Activated CD4-positive, alpha-beta T cell treated with anti-CD3 and anti-CD28 coated beads for 36 hours (primary cell): ENCODE measurements at regions not wholly inside any gene's neighbourhood (a gene's known extent, or its start where the extent isn't known, plus 50 kb on each side); places are given as distances from the start of the nearest gene placed in this dataset.
A peak's percentile ranks its signal among the peaks of the same experiment; 100 is the strongest.

Experiments used
- ATAC-seq: fragments of 200-7000 bp; cut with Tn5 transposase; one replicate; pipeline ENCODE4 v1.10.0; 2021; ENCODE audit warnings: mild to moderate bottlenecking, moderate library complexity
- CTCF ChIA-PET: fragments of 350-600 bp; sonication (Branson Sonifier 250); formaldehyde crosslinking; loops from one replicate; lab custom pipeline; 2021; ENCODE audit warnings: antibody characterized with exemption; lab: Charles Lee
- POLR2A ChIA-PET: fragments of 350-600 bp; sonication (Branson Sonifier 250); formaldehyde crosslinking; loops from one replicate; lab custom pipeline; 2021; ENCODE audit warnings: antibody characterized with exemption, inconsistent platforms; lab: Charles Lee
- DNase-seq: peaks from one replicate; pipeline ENCODE4 v3.0.0-alpha.2; 2020
- H3K27ac Mint-ChIP-seq: one replicate; pipeline ENCODE4 v1.8.0; 2021; ENCODE audit warnings: mixed read lengths
- H3K27me3 Mint-ChIP-seq: one replicate; pipeline ENCODE4 v1.8.0; 2021; ENCODE audit warnings: mixed read lengths
- H3K36me3 Mint-ChIP-seq: one replicate; pipeline ENCODE4 v1.8.0; 2021; ENCODE audit warnings: low read depth, mixed read lengths
- H3K4me1 Mint-ChIP-seq: one replicate; pipeline ENCODE4 v1.8.0; 2021; ENCODE audit warnings: mixed read lengths
- H3K4me3 Mint-ChIP-seq: one replicate; pipeline ENCODE4 v1.8.0; 2021; ENCODE audit warnings: mild to moderate bottlenecking, moderate library complexity, mixed read lengths
- H3K9me3 Mint-ChIP-seq: one replicate; pipeline ENCODE4 v1.8.0; 2021; ENCODE audit warnings: low read depth, mixed read lengths
- intact Hi-C, 2 experiments: fragments of 100-400 bp; cut with DNase I in 1 of 2; cut with micrococcal nuclease in 1 of 2; formaldehyde crosslinking; loops; one replicate each; pipeline versions ENCODE4 v1.14.2 to v1.15.1; 2022 to 2024; cut with DNase I, micrococcal nuclease

DNA sequence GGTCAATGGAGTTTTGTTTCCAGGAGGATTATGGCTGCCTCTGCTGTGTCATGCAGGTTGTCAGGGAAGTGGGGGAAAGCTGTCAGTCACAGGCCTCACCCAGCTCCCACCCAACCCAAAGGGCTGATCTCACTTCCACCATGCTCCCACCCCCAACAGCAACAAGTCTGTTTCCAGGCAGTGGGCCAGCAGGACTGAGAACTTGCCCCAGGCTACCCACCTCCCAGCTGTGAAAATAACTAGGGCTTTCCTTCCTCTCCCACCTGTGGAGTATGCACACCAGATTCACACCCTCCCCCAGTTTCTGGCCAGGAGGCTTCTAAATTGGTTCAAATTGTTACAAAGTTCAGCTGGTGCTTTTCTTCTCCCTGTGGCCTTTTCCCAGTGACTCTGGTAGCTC is 95.6 kb upstream of the ACVR1 start:
- Mint-ChIP-seq H3K27me3 (no peaks in the 10 kb centered on the region), H3K36me3 (peaks cover under 1% of the 10 kb centered on the region), H3K27ac (no peak overlapping the region), H3K4me3 (no peak overlapping the region), H3K4me1 (no peaks in the 10 kb centered on the region), H3K9me3 (peaks cover 6% of the 10 kb centered on the region)
- ChIA-PET CTCF (interaction anchor here (0.5 to 1.0 kb wide), 3 partner anchors 10 to 116 kb away, joined by 3 read pairs; no protein-coding TSS in a partner anchor), POLR2A (no interaction called here)
- ATAC-seq, result no peak
- intact Hi-C loops, result no loop called here
- no peak for DNase-seq

DNA sequence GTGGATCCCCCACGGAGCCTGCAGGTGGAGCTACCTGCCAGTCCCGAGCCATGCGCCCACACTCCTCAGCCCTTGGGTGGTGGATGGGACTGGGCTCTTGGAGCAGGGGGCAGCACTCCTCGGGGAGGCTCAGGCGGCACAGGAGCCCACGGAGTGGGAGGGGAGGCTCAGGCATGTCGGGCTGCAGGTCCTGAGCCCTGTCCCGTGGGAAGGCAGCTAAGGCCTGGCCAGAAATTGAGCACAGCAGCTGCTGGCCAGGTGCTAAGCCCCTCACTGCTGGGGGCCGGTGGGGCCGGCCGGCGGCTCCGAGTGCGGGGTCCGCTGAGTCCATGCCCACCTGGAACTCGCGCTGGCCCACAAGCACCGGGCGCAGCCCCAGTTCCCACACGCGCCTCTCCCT is 91.7 kb upstream of the ACVR1 start:
- no peaks in the 10 kb centered on the region for H3K4me1 Mint-ChIP-seq
- CTCF ChIA-PET, result no interaction called here
- DNase-seq (no peak), ATAC-seq (no peak)
- intact Hi-C loops, result no loop called here
- H3K36me3 Mint-ChIP-seq, result no peaks in the 10 kb centered on the region
- H3K4me3 Mint-ChIP-seq, result no peak overlapping the region
- H3K9me3 Mint-ChIP-seq, result no peaks in the 10 kb centered on the region
- H3K27ac Mint-ChIP-seq, result no peak overlapping the region
- H3K27me3 Mint-ChIP-seq, result no peaks in the 10 kb centered on the region
- POLR2A ChIA-PET, result no interaction called here

DNA sequence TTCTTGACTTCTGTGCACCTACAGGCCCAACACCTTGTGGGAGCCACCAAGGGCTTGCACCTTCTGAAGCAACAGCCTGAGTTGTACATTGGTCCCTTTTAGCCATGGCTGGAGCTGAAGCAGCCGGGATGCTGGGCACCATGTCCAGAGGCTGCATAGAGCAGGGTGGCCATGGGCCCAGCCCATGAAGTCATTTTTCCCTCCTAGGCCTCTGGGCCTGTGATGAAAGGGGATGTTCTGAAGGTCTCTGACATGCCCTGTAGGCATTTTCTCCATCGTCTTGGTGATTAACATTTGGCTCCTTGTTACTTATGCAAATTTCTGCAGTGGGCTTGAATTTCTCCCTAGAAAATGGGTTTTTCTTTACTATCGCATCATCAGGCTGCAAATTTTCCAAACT is 83.1 kb upstream of the ACVR1 start:
- Mint-ChIP-seq H3K27me3 (no peaks in the 10 kb centered on the region), H3K36me3 (peaks cover 6% of the 10 kb centered on the region), H3K9me3 (peaks cover 31% of the 10 kb centered on the region), H3K4me1 (no peaks in the 10 kb centered on the region), H3K27ac (no peak overlapping the region), H3K4me3 (no peak overlapping the region)
- intact Hi-C loops, result no loop called here
- ChIA-PET CTCF (no interaction called here), POLR2A (no interaction called here)
- ATAC-seq (no peak), DNase-seq (no peak)

DNA sequence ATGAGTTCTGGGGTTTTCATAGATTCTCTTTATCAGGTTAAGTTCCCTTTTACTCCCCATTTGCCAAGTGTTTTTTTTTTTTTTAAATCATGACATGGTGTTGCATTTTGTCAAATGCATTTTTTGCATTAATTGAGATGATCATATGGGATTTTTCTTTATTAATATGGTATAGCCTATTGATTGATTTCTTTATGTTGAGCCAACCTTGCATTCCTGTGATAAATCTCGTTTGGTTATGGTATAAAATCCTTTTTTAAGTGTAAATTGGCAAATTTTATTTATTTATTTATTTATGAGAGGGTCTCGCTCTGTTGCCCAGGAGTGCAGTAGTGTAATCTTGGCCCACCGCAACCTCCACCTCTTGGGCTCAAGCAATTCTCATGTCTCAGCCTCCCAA is 81.5 kb upstream of the ACVR1 start:
- peaks cover 31% of the 10 kb centered on the region for H3K9me3 Mint-ChIP-seq
- CTCF ChIA-PET, result no interaction called here

DNA sequence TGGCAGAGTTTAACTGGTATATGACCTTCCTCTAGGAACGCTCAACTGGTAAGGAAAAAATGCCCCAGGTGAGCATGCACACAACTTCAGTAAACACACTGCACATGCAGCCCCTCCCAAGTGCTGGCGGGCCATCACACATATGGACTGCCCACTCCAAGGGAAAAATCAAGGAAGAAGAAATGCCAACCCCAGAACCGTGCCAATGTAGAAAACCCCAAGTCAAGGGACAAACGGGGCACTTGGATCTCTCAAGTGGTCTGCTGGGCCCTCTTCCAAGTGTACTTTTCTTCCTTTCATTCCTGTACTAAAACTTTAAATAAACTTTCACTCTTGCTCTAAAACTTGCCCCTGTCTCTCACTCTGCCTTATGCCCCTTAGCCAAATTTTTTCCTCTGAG is 76.4 kb upstream of the ACVR1 start:
- intact Hi-C loops, result no loop called here
- ATAC-seq (no peak), DNase-seq (no peak)
- Mint-ChIP-seq H3K4me1 (no peaks in the 10 kb centered on the region), H3K27me3 (no peaks in the 10 kb centered on the region), H3K9me3 (peaks cover 13% of the 10 kb centered on the region), H3K27ac (no peak overlapping the region), H3K4me3 (no peak overlapping the region), H3K36me3 (peaks cover 2% of the 10 kb centered on the region)
- CTCF ChIA-PET, result no interaction called here
- POLR2A ChIA-PET, result no interaction called here

More for the DNA sequence above, 81.5 kb upstream of the ACVR1 start:
- Mint-ChIP-seq H3K27ac (no peak overlapping the region), H3K4me1 (no peaks in the 10 kb centered on the region), H3K4me3 (no peak overlapping the region), H3K36me3 (peaks cover 6% of the 10 kb centered on the region), H3K27me3 (no peaks in the 10 kb centered on the region)
- POLR2A ChIA-PET, result no interaction called here
- no peak for ATAC-seq
- no peak for DNase-seq
- intact Hi-C loops, result no loop called here

DNA sequence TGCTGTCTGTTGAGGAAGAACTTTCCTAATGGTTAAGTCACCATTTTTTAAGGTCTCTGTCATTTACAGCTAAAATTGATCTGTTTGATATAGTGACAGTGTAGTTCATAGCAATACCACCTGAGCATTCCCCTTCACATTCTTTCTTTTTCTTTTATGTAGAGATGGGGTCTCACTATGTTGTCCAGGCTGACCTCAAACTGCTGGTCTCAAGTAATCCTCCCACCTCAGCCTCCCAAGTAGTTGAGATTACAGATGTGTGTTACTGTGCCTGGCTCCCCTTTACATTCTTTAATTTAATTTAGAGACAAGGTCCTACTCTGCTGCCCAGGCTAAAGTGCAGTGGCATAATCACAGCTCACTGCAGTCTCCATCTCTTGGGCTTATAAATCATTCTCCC is 72.7 kb upstream of the ACVR1 start:
- intact Hi-C loops, result no loop called here

DNA sequence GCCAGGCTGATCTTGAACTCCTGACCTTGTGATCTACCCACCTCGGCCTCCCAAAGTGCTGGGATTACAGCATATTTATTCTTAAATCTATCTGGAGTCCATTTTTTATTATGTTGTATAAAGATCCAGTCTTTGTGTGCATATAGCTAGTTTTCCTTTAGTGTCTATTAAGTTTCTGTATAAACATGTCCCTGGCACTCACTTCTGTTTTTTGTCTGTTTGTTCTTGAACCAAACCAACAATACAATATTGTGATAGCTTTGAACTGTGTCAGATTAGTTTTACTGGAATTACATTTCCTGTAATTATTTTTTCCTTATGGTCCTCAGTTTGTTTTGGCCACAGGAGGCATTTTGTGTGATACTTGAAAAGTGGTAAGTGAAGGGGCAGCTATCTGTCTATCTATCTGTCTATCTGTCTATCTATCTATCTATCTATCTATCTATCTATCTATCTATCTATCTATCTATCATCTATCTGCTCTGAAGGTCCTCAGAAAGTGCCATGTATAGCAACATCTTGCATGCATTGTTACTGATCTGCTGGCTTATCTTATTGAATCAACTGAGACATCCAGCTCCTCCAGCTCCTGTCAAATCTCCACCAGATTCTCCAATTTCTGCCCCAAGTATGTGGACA is 70.9 kb upstream of the ACVR1 start:
- Mint-ChIP-seq H3K27ac (no peak overlapping the region), H3K36me3 (no peaks in the 10 kb centered on the region), H3K9me3 (no peaks in the 10 kb centered on the region), H3K27me3 (no peaks in the 10 kb centered on the region), H3K4me1 (no peaks in the 10 kb centered on the region), H3K4me3 (no peak overlapping the region)
- ATAC-seq (no peak), DNase-seq (no peak)
- ChIA-PET POLR2A (no interaction called here), CTCF (interaction anchor here (0.6 to 3.5 kb wide), 3 partner anchors 11 to 716 kb away, joined by 3 to 13 read pairs (median 10); no protein-coding TSS in a partner anchor)
- intact Hi-C loops, result no loop called here

More for the DNA sequence above, 72.7 kb upstream of the ACVR1 start:
- Mint-ChIP-seq H3K27me3 (no peaks in the 10 kb centered on the region), H3K27ac (no peak overlapping the region), H3K4me3 (no peak overlapping the region), H3K9me3 (no peaks in the 10 kb centered on the region), H3K4me1 (no peaks in the 10 kb centered on the region), H3K36me3 (no peaks in the 10 kb centered on the region)
- DNase-seq, result no peak
- ATAC-seq, result no peak
- CTCF ChIA-PET, result interaction anchor here (0.7 to 1.0 kb wide), 2 partner anchors 21 to 47 kb away, joined by 3 read pairs; no protein-coding TSS in a partner anchor
- POLR2A ChIA-PET, result no interaction called here

DNA sequence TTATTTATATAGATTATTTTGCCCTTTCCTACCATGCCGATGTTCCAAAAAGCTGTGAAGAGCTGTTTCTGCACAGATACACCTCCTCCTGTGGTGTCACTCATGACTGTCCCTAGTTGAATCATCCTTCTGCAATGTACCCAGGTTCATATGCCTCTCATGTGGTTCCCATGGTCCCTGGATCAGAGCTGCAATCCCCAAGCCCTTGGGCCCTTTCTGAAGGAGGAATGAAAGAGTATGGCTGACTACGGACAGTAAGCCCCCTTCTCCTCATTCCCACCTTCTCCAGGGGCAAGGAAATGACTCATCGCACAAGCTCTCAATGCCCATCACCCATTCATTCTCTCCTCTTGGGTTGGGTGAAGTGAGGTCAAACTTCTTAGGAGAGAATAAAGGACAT is 63.9 kb upstream of the ACVR1 start:
- intact Hi-C loops, result no loop called here
- no peaks in the 10 kb centered on the region for H3K36me3 Mint-ChIP-seq
- H3K4me1 Mint-ChIP-seq, result peaks cover 12% of the 10 kb centered on the region
- no peaks in the 10 kb centered on the region for H3K27me3 Mint-ChIP-seq
- ChIA-PET POLR2A (no interaction called here), CTCF (interaction anchor here (1.0 kb wide), 1 partner anchor 161 kb away, joined by 4 read pairs; no protein-coding TSS in a partner anchor)
- no peak for DNase-seq
- H3K27ac Mint-ChIP-seq, result no peak overlapping the region
- no peaks in the 10 kb centered on the region for H3K9me3 Mint-ChIP-seq
- H3K4me3 Mint-ChIP-seq, result no peak overlapping the region
- no peak for ATAC-seq

DNA sequence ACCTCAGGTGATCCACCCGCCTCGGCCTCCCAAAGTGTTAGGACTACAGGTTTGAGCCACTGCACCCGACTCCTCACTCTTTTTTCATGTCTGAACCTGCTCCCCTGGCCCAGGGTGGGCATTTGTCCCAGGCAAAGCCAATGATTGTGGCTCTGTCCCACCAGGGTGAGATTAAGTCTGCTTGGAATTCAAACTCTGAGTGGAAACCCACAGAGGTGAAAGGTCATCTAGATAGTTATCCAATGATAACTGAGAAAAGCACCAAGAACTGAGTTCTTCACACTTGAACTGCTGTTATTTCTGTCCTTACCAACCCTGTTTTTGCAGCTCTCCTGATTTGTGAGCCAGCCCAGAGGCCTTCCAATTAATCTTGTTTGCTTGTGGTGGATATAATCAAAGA is 62.4 kb upstream of the ACVR1 start:
- Mint-ChIP-seq H3K9me3 (no peaks in the 10 kb centered on the region), H3K27ac (no peak overlapping the region), H3K4me1 (peaks cover 12% of the 10 kb centered on the region), H3K27me3 (no peaks in the 10 kb centered on the region), H3K4me3 (no peak overlapping the region), H3K36me3 (no peaks in the 10 kb centered on the region)
- intact Hi-C loops, result no loop called here
- DNase-seq, result no peak
- no peak for ATAC-seq
- ChIA-PET POLR2A (no interaction called here), CTCF (no interaction called here)

DNA sequence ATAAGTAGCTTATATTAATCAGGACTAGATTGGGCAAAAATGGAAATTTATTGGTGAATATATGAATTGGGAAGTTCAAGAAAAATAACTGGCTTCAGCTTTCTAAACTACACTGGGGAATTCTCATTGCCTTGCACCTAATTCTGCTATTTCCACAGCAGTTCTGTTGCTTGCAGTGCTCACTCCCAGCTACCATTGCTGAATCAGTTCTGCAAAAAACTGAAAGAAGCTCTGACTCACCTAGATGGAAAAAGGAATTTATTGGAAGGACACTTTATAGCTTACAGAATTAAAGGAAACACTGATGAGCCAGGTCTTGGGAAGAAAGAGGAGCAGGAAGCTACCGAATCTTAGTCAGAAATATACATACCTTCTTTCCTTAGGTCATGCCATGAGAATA is 60.3 kb upstream of the ACVR1 start:
- ChIA-PET POLR2A (no interaction called here), CTCF (interaction anchor here (0.6 to 2.5 kb wide), 3 partner anchors 9 to 539 kb away, joined by 3 to 10 read pairs (median 4); no protein-coding TSS in a partner anchor)
- no peak for ATAC-seq
- Mint-ChIP-seq H3K36me3 (no peaks in the 10 kb centered on the region), H3K4me1 (peaks cover 12% of the 10 kb centered on the region), H3K4me3 (no peak overlapping the region), H3K9me3 (no peaks in the 10 kb centered on the region), H3K27ac (no peak overlapping the region), H3K27me3 (no peaks in the 10 kb centered on the region)
- intact Hi-C loops, result no loop called here
- no peak for DNase-seq

DNA sequence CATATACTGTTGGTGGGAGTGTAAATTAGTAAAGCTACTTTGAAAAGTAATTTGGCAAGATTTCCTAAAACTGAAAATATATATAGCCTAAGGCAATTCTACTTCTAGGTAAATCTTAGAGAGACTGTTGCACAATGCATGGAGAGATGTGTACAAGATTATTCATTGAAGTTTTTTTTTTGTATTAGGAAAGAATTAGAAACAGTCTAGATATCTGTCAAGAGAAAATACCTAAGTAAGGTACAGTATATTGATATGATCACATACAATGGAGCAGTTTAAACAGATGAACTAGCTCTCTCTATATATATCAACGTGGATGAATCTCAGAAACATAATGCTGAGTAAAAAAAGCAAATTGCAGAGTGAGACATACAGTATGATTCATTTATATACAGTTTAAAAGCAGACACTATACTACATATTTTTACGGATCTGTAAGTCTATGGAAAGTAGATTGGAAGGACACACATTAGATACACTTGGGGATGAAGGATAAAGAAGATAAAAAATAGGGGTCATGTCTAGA is 59.3 kb upstream of the ACVR1 start:
- ChIA-PET POLR2A (no interaction called here), CTCF (interaction anchor here (1.4 to 2.5 kb wide), 2 partner anchors 10 to 70 kb away, joined by 3 to 10 read pairs; no protein-coding TSS in a partner anchor)
- H3K4me3 Mint-ChIP-seq, result no peak overlapping the region
- peaks cover 12% of the 10 kb centered on the region for H3K4me1 Mint-ChIP-seq
- H3K27ac Mint-ChIP-seq, result no peak overlapping the region
- intact Hi-C loops, result no loop called here
- peak; percentile 53 for ATAC-seq
- H3K27me3 Mint-ChIP-seq, result no peaks in the 10 kb centered on the region
- DNase-seq, result no peak
- H3K36me3 Mint-ChIP-seq, result no peaks in the 10 kb centered on the region
- H3K9me3 Mint-ChIP-seq, result no peaks in the 10 kb centered on the region

DNA sequence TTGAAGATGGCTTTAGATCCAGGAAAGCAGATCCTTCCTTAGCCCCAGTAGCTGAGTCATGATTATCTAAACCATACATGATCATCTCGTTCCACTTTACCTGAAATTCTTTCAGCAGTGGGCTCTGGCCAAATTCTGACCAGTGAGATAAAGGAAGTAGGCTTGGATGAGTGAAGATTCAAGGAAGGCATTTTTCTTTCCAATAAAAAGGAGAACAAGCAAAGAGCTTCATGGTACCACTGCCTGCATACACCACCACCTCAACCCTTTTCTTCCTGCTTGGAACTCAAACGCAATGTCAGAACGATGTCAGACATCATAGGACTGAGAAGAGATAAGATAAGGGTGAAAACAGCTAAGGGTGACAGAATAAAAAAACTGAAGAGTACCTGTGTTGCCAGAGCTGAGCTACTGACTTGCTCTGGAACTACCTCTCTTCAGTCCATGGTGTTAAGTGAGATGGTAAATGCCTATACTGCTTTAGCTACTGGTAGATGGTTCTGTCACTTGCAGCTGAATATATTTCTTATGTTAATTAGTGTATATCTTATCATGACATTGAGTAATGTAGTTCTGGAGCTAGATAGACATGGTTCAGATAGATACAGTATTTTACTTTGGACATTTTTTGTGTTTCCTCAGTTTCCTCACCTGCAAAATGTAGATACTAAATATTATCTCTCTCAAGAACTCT is 58.7 kb upstream of the ACVR1 start:
- no peak for DNase-seq
- intact Hi-C loops, result no loop called here
- no peaks in the 10 kb centered on the region for H3K36me3 Mint-ChIP-seq
- H3K4me1 Mint-ChIP-seq, result peaks cover 12% of the 10 kb centered on the region
- no peak for ATAC-seq
- no peaks in the 10 kb centered on the region for H3K27me3 Mint-ChIP-seq
- ChIA-PET POLR2A (no interaction called here), CTCF (interaction anchor here (2.5 kb wide), 1 partner anchor 11 kb away, joined by 10 read pairs; no protein-coding TSS in a partner anchor)
- no peaks in the 10 kb centered on the region for H3K9me3 Mint-ChIP-seq
- no peak overlapping the region for H3K27ac Mint-ChIP-seq
- no peak overlapping the region for H3K4me3 Mint-ChIP-seq
